GM12892 (cell line): ENCODE measurements at regions not wholly inside any gene's neighbourhood (a gene's known extent, or its start where the extent isn't known, plus 50 kb on each side); places are given as distances from the start of the nearest gene placed in this dataset.

ENCODE experiments used
- POLR2A ChIP-seq: IDR thresholded peaks from 2 replicates; pipeline ENCODE4 v1.6.1; 2011; ENCODE audit warnings: low read depth, low read length, control low read depth
- POLR2AphosphoS5 ChIP-seq: IDR thresholded peaks from 2 replicates; pipeline ENCODE4 v1.6.1; 2011; ENCODE audit warnings: low read depth, low read length, control low read depth
- TAF1 ChIP-seq: IDR thresholded peaks from 2 replicates; pipeline ENCODE4 v1.6.1; 2011; ENCODE audit warnings: low read depth, mild to moderate bottlenecking, control low read depth, low read length, borderline replicate concordance

GRCh38 chr22:27372969-27373670 lies 428.4 kb downstream of the MN1 start:
- TF ChIP-seq POLR2AphosphoS5 = no peak
- TF ChIP-seq POLR2A = no peak
- TF ChIP-seq TAF1 = no peak
